Middle frontal gyrus (tissue), 1 donor: ENCODE measurements at regions not wholly inside any gene's neighbourhood (a gene's known extent, or its start where the extent isn't known, plus 50 kb on each side); places are given as distances from the start of the nearest gene placed in this dataset.
A peak's percentile ranks its signal among the peaks of the same experiment; 100 is the strongest.

Experiments used
- DNase-seq: peaks from one replicate; pipeline ENCODE4 v3.0.0-alpha.2; 2015; ENCODE audit warnings: low spot score; ENCODE audit errors: extremely low spot score

DNA sequence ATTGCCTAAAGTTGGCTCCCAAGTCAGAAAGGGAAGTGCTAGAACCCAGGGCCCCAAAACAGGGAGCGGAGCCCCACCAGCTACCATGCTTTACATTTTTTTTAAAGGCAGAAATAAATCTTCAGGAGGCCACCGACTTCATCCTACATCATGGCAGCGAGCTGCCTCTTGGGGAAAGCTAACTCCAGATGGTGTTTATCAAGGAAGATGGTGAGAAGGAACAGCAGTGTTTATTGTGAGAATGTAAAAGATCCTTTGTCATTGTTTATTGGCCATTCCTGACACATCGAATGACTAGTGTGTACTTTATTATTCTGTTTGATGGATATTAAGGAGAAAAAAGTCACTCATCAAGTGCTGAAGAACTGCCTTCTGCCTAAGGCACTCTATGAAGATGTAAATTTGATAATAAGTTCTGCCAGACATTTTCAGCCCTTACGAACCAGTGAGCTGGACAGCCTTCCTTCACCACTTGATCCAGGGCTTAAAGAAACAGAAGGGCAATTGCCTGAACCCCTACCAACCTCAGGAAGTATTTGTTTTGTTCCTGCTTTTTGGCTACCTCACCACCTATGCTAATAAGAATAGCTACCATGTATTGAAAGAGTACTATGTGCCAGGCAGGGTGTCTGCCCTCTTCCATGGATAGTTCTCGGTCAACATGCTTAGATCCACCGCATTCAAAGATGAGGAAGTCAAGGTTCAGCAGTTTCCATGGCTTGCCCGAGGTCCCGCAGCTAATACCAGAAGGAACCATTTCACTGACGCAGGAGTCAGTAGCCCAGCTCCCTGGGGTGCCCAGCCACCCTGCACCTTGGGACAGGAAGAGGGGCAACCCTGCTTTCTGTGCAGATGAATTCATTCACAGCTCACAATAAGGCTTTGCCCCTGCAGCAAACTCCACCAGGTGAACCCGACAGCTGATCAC is 194.7 kb upstream of the RREB1 start:
- no peak for DNase-seq

- DNase-seq = no peak
These were observed 192.5 kb upstream of the RREB1 start for GRCh38 chr6:6915219-6915618.

DNA sequence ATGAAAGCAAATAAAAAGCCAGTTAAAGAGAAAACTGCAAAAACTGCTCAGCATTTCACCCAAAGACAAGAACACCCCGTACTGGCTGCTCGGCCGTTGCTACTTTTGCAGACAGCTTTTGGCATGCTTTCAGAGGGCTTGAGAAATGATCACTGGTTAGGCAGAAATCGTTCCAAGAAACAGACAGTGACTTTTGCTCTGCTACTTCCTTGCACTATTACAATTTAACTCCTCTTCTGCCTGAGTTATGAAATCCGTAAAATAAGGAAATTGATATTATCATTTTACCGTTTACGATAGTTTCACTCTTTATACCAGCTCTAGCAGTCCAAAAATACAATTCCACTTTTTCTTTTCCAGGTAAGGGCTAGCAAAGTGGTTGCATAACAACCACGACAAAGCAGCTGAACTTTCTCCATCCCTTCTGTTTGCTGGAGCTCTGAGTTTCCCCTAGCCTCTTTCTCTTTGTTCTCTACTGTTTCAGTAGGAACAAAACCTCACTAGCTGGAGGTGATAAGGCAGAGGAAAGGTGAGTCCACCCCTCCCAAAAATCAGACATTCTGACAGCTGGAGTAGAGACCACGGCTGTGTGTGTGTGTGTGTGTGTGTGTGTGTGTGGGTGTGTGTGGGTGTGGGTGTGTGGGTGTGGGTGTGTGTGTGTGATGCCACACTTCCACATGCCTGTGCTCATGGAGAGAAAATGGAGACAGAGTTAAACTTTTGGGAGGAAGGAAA is 191.8 kb upstream of the RREB1 start:
- DNase-seq = peak; percentile 24

DNA sequence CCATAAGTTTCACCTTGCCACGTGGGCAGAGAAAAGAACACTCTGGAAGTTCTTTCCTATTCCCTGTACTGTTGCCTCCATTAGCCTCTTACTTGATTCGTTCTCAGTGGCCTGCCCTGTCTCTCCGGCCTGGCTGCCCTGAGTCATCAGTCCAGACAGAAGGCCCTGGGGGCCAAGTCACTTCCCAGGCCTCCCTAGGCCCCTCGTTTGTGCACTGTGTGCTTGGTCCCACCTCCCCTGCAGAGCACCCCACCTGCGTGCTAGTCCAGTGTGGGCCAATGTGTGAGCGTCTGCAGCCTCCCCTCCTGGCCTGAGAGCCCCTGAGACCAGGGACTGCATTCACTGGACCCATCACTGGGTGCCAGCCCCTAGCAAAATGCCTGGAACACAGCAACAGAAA is 191.2 kb upstream of the RREB1 start:
- DNase-seq = no peak

GRCh38 chr6:6918216-6918983 is 189.4 kb upstream of the RREB1 start:
- peak; percentile 26 for DNase-seq

- no peak for DNase-seq
These were observed 188.6 kb upstream of the RREB1 start for GRCh38 chr6:6919173-6919572.

DNA sequence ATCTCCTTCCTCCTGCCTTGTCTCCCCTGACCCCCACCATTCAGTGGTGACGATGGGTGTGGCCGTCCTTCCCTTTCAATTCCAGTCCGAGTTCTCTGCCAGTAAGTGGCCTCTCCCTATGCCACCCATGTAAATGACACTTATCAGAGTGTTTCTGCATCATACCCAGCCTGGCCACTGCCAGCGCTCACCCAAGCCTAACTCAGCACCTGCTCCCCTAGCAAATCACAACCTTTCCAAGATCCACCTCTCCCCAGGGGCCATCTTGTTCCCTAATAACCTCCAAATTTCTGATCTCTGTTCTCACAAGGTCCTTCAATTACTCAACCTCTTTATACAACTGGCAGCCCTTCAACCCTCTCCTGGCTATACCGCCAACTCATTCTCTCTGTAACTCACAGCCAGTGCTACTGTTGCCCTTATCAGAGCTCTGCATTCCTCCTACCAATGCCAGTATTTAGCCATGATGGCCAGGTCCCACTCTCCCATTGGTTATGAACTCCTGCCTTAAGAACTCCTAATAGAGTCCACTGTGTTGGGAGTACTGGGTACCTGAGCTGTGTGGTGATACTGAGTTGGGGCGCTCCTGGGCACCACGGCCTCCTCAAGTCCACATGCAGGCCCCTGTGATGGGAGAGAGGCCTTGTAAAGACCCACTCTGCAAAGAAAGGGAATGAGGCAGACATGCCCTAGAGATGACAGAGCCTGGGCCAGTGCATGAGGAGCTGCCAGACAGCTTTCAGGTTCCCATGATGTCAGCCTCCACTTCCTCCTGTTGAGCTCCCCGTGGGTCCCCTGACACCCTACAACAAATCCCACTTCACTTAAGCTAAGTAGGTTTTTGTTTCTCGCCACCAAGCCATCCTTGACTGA is 187.4 kb upstream of the RREB1 start:
- no peak for DNase-seq

DNA sequence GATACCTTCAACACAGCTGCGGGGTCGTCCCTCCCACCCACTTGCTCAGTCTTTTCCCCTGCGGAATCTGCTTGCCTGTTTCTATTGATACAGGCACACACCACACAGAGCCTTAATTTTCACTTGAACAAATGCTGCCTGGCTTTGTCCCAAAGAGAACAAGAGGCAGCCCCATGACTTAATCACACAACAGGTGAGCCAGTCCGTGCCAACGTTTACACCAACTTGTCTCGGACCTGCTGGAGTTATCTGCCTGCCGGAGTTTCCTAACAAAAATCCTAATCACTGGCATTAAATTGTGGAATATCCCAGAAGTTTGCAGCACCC is 186.8 kb upstream of the RREB1 start:
- DNase-seq = no peak

DNA sequence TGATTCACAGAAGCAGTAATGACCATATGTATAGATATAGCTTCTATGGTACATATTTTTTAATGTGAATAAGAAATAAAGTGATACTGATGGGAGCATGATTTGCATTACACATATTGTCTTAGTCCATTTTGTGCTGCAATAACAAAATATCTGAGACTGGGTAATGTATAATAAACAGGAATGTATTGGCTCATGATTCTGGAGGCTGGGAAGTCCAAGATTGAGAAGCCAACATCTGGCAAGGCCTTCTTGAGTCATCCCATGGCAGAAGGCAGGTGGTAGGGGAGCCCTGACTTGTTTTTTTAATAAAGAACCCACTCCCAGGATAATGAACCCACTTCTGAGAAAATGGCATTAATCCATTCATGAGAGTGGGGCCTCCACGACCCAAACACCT is 185.6 kb upstream of the RREB1 start:
- no peak for DNase-seq

DNA sequence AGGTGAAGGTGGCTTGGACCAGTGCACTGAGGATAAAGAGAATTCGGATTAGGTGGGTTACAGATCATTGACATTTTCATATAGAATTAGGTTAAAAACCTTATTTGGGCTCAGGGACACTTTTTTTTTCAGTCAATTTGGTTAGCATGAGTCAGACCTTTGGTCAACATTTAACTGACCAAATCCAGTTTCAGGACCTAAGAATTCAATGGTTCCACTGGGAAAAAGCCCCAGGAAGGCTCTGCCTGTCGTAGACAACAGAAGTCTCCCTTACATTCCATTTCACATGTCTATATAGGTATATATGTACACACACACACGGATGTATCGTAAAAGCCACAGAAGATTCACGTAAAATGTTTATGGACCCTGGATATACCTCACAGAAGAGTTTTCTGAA is 184.2 kb upstream of the RREB1 start:
- no peak for DNase-seq

DNA sequence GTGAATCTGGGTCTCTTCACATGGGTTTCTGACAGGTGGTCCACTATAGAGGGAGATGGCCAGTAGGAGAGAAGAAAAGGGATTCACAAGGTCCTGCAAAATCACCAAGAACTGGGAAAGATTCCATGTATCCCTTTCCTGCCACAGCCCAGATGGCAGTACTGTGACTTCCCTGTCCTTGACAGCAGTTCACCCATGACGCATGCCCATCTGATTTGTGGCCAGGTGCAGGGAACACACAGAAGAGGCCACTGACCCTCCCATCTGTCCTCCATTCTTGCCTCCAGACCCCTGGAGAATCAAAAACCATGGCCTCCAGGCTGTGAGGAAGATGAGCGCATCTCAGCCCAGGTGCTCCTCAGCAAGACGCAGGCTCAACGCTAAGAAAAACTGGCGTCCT is 183.1 kb upstream of the RREB1 start:
- DNase-seq = no peak

GRCh38 chr6:6925391-6926164 is 182.2 kb upstream of the RREB1 start:
- no peak for DNase-seq

- no peak for DNase-seq
These were observed 180.9 kb upstream of the RREB1 start for GRCh38 chr6:6926856-6927255.

DNA sequence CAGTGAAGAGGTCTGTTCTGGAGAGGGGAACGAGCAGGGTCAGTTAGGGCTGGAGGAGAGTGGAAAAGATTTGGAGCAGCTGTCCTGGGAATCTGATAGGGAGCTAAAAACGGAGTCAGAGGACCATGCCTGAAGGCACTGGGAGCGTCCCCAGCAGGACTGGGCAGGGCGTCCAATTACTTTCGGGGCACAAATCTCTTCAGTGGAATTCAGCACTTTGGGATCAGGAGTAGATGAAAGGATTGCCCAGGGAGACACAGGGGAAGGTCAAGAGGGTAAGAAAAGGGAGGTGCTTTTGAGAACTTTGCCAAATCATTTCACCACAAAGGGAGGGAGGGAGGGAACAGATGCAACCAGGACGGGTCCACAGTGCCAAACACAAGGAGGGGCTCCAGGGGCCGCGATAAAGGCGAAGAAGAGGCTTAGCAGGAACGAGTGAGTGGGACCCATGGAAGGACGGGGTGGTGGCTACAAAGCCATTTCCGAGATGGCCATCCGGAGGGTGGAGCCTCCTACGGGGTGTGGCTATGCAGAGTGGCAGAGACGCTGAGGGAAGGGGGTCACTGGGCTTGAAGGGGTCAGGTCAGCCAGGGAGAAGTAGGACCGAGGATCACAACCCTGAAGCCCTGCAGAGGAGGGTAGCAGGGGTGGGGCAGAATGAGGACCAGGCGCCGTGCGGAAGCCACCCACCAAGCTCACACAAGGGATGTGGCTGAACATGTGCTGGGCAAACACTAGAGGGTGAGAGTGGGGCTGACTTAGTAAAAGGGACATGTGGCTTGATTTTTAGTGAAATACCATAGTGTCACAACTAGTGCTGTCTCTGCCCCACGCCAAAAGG is 180.0 kb upstream of the RREB1 start:
- DNase-seq = no peak

- no peak for DNase-seq
These were observed 177.4 kb upstream of the RREB1 start for GRCh38 chr6:6930223-6930880.

- DNase-seq = no peak
These were observed 176.4 kb upstream of the RREB1 start for GRCh38 chr6:6931071-6932025.

DNA sequence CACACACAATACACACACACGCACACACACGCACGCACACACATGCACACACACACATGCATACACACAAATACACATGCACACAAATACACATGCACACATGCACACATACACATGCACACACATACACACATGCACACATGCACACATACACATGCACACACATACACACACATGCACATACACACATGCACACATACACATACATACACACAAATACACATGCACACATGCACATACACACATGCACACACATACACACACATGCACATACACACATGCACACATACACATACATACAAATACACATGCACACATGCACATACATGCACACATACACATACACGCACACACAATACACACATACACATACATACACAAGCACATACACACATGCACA is 175.4 kb upstream of the RREB1 start:
- DNase-seq = no peak

DNA sequence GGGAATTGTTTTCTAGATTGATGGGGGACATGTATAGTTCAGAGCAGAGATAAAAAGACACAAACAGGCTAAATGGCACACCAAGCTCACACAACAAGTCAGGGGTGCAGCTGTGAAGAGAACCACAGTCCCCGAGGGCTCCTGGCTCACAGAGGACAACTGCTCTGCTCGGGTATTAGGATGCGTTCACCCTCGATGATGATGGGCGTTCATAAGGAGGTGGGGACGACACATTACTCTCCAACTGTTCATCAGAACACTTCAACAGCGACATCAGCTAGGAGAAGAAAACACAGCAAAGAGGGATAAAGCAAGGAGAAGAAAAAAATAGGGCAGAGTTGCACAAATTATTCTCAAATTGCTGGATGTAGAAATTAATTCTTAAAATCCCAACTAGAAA is 174.8 kb upstream of the RREB1 start:
- DNase-seq = no peak
